ENCODE measurements at regions not wholly inside any gene's neighbourhood (a gene's known extent, or its start where the extent isn't known, plus 50 kb on each side); places are given as distances from the start of the nearest gene placed in this dataset.
A peak's percentile ranks its signal among the peaks of the same experiment; 100 is the strongest.

DNA sequence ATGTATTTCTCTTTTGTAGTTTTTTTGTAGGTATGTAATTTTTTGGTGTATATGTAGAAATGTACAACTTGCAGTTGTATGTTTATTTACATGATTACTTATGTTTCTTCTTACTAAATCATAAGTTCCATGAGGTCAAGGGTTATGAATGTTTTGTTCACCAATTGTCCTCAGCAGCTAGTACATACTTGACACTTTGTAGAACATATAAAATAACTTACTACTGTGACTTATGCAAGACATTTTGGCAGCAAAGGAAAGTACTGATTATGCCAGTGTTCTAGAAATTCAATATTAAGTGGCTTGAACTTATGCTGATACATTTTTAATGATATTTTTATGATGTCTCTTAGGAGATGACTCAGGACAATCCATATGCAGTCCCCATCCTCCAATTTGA, 209.6 kb downstream of the DKK1 start:
- in situ Hi-C loops (cut with HindIII; ENCODE audit: low sequenced_read_pairs), result no loop called here
- TF ChIP-seq, protein P1, sequence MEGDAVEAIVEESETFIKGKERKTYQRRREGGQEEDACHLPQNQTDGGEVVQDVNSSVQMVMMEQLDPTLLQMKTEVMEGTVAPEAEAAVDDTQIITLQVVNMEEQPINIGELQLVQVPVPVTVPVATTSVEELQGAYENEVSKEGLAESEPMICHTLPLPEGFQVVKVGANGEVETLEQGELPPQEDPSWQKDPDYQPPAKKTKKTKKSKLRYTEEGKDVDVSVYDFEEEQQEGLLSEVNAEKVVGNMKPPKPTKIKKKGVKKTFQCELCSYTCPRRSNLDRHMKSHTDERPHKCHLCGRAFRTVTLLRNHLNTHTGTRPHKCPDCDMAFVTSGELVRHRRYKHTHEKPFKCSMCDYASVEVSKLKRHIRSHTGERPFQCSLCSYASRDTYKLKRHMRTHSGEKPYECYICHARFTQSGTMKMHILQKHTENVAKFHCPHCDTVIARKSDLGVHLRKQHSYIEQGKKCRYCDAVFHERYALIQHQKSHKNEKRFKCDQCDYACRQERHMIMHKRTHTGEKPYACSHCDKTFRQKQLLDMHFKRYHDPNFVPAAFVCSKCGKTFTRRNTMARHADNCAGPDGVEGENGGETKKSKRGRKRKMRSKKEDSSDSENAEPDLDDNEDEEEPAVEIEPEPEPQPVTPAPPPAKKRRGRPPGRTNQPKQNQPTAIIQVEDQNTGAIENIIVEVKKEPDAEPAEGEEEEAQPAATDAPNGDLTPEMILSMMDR (IDR thresholded peaks at IDR 0.05; ENCODE audit: low read depth, low read length), result no peak
- no peak for DNase-seq (ENCODE audit: low read depth, low spot score)

DNA sequence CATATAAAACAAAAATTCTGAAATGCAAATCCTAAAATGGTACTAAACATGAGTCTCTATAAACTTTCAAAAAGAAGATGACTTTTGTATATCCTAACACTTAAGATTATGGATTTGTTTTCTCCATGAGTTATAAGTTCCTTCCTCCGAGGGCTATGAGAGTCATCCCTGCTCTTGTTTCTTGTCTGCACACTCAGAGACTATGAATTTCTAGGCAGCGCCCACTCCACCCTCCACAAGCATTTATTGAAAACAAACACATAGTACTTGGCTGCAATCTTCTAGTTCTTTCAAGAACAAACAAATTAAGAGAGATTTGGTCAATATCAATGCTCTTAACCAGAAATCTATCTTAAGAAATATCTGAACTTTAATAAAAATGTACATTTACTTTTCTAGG, 211.7 kb downstream of the DKK1 start:
- peak; percentile 60 for DNase-seq (ENCODE audit: low read depth, low spot score)
- in situ Hi-C loops (cut with HindIII; ENCODE audit: low sequenced_read_pairs), result no loop called here
- no peak overlapping the region for H3K4me3 ChIP-seq (ENCODE audit: low read depth, low read length)
- TF ChIP-seq, protein P1 (IDR thresholded peaks at IDR 0.05; ENCODE audit: low read depth, low read length), result no peak

More for the DNA sequence above, 209.6 kb downstream of the DKK1 start:
- H3K4me3 ChIP-seq (ENCODE audit: low read depth, low read length), result no peak overlapping the region

DNA sequence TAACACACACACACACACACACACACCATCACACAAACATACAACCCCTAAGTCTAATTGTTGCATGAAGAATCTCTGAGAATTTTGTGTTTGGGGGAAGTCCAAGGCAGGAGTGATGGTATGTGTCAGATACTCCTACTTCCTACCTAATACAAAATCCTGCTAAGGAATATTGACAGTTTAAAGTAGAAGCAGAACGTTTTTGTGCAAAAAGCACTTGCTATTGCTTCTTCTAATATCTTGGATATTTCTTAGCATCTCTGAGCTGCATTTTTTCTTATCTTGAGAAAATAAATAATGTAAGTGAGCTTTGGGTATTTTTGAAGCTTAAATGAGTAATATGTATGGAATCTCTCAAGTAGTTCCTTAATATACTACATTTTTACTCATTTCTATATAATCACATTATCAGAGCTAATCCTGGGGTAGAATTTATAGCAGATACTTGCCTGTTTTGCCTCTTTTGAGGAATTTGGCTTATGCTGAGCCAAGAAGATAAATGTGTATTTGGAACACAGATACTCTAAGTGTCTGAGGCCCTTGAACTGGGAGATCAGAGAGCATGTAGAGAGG, 212.3 kb downstream of the DKK1 start:
- no peak overlapping the region for H3K4me3 ChIP-seq (ENCODE audit: low read depth, low read length)
- TF ChIP-seq, protein P1 (IDR thresholded peaks at IDR 0.05; ENCODE audit: low read depth, low read length), result no peak
- in situ Hi-C loops (cut with HindIII; ENCODE audit: low sequenced_read_pairs), result no loop called here
- peak; percentile 50 for DNase-seq (ENCODE audit: low read depth, low spot score)

DNA sequence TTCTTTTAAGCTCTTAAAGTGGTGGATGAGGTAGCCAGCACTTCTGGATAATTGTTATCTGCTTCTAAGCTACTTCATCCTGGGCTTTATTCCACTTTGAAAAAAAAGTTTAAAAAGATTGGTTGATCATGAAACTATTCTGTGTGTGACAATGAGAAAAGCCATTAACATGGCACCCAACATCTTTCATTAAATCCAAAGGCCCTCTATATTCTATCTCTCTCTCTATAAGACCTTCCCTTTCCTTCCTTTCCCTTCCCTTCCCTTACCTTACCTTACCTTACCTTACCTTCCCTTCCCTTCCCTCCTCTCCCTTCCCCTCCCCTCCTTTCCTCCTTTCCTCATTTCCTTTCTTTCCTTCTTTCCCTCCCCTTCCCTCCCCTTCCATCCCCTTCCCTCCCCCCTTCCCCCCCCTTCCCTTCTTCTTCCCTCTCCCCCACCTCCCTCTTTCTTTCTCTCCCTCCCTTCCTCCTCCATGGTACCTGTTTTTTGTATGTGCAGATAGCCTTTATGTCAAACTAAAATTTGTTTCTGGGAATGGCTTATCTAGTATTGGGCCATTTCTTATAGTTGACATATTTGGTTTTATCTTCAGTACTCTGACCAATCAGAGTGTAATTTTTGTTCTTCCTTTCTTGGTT, 218.7 kb downstream of the DKK1 start:
- TF ChIP-seq, protein P1 (IDR thresholded peaks at IDR 0.05; ENCODE audit: low read depth, low read length), result no peak
- in situ Hi-C loops (cut with HindIII; ENCODE audit: low sequenced_read_pairs), result no loop called here
- no peak overlapping the region for H3K4me3 ChIP-seq (ENCODE audit: low read depth, low read length)
- DNase-seq (ENCODE audit: low read depth, low spot score), result no peak

DNA sequence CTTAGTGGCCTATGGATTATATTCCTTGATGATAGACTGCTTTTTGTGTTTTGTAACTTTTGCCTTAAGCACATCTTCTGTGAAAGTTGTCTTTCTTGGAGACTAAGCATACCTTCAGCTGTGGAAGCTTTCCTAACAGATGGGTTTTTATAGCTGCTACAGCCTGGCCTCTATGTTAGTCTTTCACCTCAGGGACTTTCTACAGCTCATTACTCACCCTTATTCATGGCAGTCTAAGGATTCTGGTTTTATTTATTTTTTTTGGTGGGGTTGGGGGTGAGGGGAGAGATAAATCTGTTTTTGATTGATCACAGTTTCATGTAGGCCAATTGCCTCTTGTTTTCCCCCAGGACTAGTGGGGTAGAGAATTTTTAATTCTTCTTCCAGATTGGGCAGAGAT, 219.9 kb downstream of the DKK1 start:
- in situ Hi-C loops (cut with HindIII; ENCODE audit: low sequenced_read_pairs), result no loop called here
- TF ChIP-seq, protein P1 (IDR thresholded peaks at IDR 0.05; ENCODE audit: low read depth, low read length), result no peak
- no peak for DNase-seq (ENCODE audit: low read depth, low spot score)
- no peak overlapping the region for H3K4me3 ChIP-seq (ENCODE audit: low read depth, low read length)

DNA sequence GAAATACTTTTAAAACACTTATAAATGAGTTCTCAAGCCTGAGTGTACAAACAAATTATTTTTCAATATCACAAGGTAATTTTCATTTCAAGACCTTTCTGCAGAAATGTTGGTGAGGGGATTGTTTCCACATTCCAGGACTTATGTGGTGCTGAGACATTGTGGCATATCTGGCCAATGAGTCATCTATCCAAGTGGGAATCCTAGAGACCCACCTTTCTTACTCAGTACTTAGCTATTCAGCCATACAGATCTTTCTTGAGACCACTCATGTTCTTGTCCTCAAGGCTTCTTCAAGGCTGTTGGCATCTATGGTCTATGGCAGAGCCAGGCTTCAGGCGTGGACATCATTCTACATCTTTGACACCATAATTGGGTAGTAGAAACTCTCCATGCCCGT, 225.4 kb downstream of the DKK1 start:
- DNase-seq (ENCODE audit: low read depth, low spot score), result peak; percentile 47
- TF ChIP-seq, protein P1 (IDR thresholded peaks at IDR 0.05; ENCODE audit: low read depth, low read length), result no peak
- H3K4me3 ChIP-seq (ENCODE audit: low read depth, low read length), result no peak overlapping the region
- in situ Hi-C loops (cut with HindIII; ENCODE audit: low sequenced_read_pairs), result no loop called here
